GM10248 (cell line): ENCODE measurements at regions not wholly inside any gene's neighbourhood (a gene's known extent, or its start where the extent isn't known, plus 50 kb on each side); places are given as distances from the start of the nearest gene placed in this dataset.

ENCODE experiments used
- CTCF ChIA-PET: fragments of 300-600 bp; sonication (Branson Sonifier 250); formaldehyde crosslinking; extraction: SDS; loops from one replicate; lab custom pipeline; 2021; ENCODE audit warnings: antibody characterized with exemption; lab: Yijun Ruan, JAX
- POLR2A ChIA-PET: fragments of 350-650 bp; sonication (Branson Sonifier 250); formaldehyde crosslinking; extraction: SDS; loops from one replicate; lab custom pipeline; 2020; ENCODE audit warnings: antibody characterized with exemption; lab: Yijun Ruan, JAX
- DNase-seq: peaks from one replicate; pipeline ENCODE4 v3.0.0; 2012; ENCODE audit errors: extremely low spot score
- CTCF ChIP-seq: IDR thresholded peaks from 2 replicates; pipeline ENCODE4 v1.5.1; 2012; ENCODE audit warnings: mild to moderate bottlenecking, low read depth; ENCODE audit errors: extremely low read depth, missing control alignments, control extremely low read depth

GRCh38 chr17:13398853-13399252, 202.9 kb downstream of the HS3ST3A1 start:
- ChIA-PET POLR2A (no interaction called here), CTCF (no interaction called here)
- no peak for TF ChIP-seq CTCF
- DNase-seq: no peak

GRCh38 chr17:13398091-13398490, 203.6 kb downstream of the HS3ST3A1 start:
- ChIA-PET CTCF (no interaction called here), POLR2A (no interaction called here)
- DNase-seq: no peak
- TF ChIP-seq CTCF: no peak

GRCh38 chr17:13395862-13396261, 205.9 kb downstream of the HS3ST3A1 start:
- ChIA-PET POLR2A (no interaction called here), CTCF (no interaction called here)
- no peak for DNase-seq
- no peak for TF ChIP-seq CTCF

GRCh38 chr17:13395346-13395745, 206.4 kb downstream of the HS3ST3A1 start:
- ChIA-PET CTCF (interaction anchor here (1.4 kb wide), 1 partner anchor 8 kb away, joined by 3 read pairs; no protein-coding TSS in a partner anchor), POLR2A (no interaction called here)
- no peak for TF ChIP-seq CTCF
- no peak for DNase-seq

GRCh38 chr17:13393841-13394710, 207.7 kb downstream of the HS3ST3A1 start:
- POLR2A ChIA-PET: no interaction called here
- CTCF ChIA-PET: interaction anchor here (1.4 kb wide), 1 partner anchor 9 kb away, joined by 3 read pairs; no protein-coding TSS in a partner anchor
- TF ChIP-seq CTCF: no peak
- no peak for DNase-seq

GRCh38 chr17:13387952-13388351, 213.8 kb downstream of the HS3ST3A1 start:
- ChIA-PET CTCF (no interaction called here), POLR2A (no interaction called here)
- DNase-seq: no peak
- no peak for TF ChIP-seq CTCF
